ENCODE measurements at regions not wholly inside any gene's neighbourhood (a gene's known extent, or its start where the extent isn't known, plus 50 kb on each side); places are given as distances from the start of the nearest gene placed in this dataset.

- TF ChIP-seq CBX1 (IDR thresholded peaks at IDR 0.05; ENCODE audit: low read depth) (no peak), ZFP30 (CRISPR knock-in tag; IDR thresholded peaks at IDR 0.05; ENCODE audit: borderline replicate concordance) (no peak), HEY1 (CRISPR knock-in tag; IDR thresholded peaks at IDR 0.05; ENCODE audit: borderline replicate concordance) (no peak)
- TF ChIP-seq, protein P1, sequence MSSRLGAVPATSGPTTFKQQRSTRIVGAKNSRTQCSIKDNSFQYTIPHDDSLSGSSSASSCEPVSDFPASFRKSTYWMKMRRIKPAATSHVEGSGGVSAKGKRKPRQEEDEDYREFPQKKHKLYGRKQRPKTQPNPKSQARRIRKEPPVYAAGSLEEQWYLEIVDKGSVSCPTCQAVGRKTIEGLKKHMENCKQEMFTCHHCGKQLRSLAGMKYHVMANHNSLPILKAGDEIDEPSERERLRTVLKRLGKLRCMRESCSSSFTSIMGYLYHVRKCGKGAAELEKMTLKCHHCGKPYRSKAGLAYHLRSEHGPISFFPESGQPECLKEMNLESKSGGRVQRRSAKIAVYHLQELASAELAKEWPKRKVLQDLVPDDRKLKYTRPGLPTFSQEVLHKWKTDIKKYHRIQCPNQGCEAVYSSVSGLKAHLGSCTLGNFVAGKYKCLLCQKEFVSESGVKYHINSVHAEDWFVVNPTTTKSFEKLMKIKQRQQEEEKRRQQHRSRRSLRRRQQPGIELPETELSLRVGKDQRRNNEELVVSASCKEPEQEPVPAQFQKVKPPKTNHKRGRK (tag; IDR thresholded peaks at IDR 0.05): no peak
Observed at GRCh38 chr5:17838469-17838868, 204.2 kb downstream of the TAF11L14 start (continued).

- ChIA-PET POLR2A (no interaction called here), CTCF (ENCODE audit: low intra/inter-chr PET ratio) (no interaction called here)
- Histone ChIP-seq H3K4me3 (no peak overlapping the region), H3K9me3 (replicated peaks; ENCODE audit: control insufficient read depth, insufficient read depth, low read depth, low read length) (no peaks in the 10 kb centered on the region), H3K4me1 (replicated peaks in 1 of 2; ENCODE audit: control insufficient read depth in 2 of 2, insufficient read depth in 2 of 2, low read length in 2 of 2) (no peaks in the 10 kb centered on the region), H3K27me3 (ENCODE audit: control insufficient read depth in 2 of 2, insufficient read depth in 2 of 2, low read length in 2 of 2) (no peaks in the 10 kb centered on the region), H3K27ac (ENCODE audit: extremely low read depth, low read depth, low read length) (no peak overlapping the region), H3K79me2 (ENCODE audit: control insufficient read depth, insufficient read depth, low read length) (no peaks in the 10 kb centered on the region), H3K36me3 (ENCODE audit: control insufficient read depth, insufficient read depth, low read length) (no peaks in the 10 kb centered on the region), H3K9ac (ENCODE audit: insufficient read depth in 1 of 2, low read depth in 2 of 2, low read length in 2 of 2) (no peak overlapping the region), H4K20me1 (replicated peaks; ENCODE audit: control insufficient read depth, insufficient read depth, low read length) (no peaks in the 10 kb centered on the region), H3K9me1 (ENCODE audit: control insufficient read depth, insufficient read depth, low read length) (no peaks in the 10 kb centered on the region), H3K4me2 (ENCODE audit: insufficient read depth, low read length) (no peak overlapping the region), H2AFZ (ENCODE audit: low read depth, low read length) (no peak overlapping the region)
- DNase-seq (ENCODE audit: extremely low read depth in 1 of 4, low spot score in 3 of 4): no peak
- no peak for ATAC-seq
- intact Hi-C loops (cut with micrococcal nuclease): no loop called here
- BruUV-seq (replicated peaks): no TSS peak
- FAIRE-seq: no peak
- in situ Hi-C loops (cut with MboI): no loop called here
- TF ChIP-seq ZNF507 (tag; conservative IDR thresholded peaks at IDR 0.05) (no peak), ZKSCAN1 (IDR thresholded peaks at IDR 0.05; ENCODE audit: low read depth, low read length) (no peak), ZNF75A (CRISPR knock-in tag; IDR thresholded peaks at IDR 0.05) (no peak), NFE2 (IDR thresholded peaks at IDR 0.05; ENCODE audit: low read depth) (no peak)
- TF ChIP-seq, protein P2, sequence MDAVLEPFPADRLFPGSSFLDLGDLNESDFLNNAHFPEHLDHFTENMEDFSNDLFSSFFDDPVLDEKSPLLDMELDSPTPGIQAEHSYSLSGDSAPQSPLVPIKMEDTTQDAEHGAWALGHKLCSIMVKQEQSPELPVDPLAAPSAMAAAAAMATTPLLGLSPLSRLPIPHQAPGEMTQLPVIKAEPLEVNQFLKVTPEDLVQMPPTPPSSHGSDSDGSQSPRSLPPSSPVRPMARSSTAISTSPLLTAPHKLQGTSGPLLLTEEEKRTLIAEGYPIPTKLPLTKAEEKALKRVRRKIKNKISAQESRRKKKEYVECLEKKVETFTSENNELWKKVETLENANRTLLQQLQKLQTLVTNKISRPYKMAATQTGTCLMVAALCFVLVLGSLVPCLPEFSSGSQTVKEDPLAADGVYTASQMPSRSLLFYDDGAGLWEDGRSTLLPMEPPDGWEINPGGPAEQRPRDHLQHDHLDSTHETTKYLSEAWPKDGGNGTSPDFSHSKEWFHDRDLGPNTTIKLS (IDR thresholded peaks at IDR 0.05; ENCODE audit: borderline replicate concordance, low read depth): no peak
- TF ChIP-seq, protein P3, sequence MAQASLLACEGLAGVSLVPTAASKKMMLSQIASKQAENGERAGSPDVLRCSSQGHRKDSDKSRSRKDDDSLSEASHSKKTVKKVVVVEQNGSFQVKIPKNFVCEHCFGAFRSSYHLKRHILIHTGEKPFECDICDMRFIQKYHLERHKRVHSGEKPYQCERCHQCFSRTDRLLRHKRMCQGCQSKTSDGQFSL (CRISPR knock-in tag; IDR thresholded peaks at IDR 0.05): no peak
- TF ChIP-seq, protein P3 (tag; IDR thresholded peaks at IDR 0.05): no peak
Observed at GRCh38 chr5:17839848-17840247, 205.6 kb downstream of the TAF11L14 start.
